ENCODE measurements at regions not wholly inside any gene's neighbourhood (a gene's known extent, or its start where the extent isn't known, plus 50 kb on each side); places are given as distances from the start of the nearest gene placed in this dataset.

- TF ChIP-seq PATZ1 (CRISPR knock-in tag; IDR thresholded peaks at IDR 0.05; ENCODE audit: borderline replicate concordance) (no peak), SNAI2 (CRISPR knock-in tag; IDR thresholded peaks at IDR 0.05) (no peak), ESRRG (CRISPR knock-in tag; IDR thresholded peaks at IDR 0.05) (no peak), ZNF70 (CRISPR knock-in tag; IDR thresholded peaks at IDR 0.05) (no peak)
These were observed 1164.0 kb upstream of the CELF2 start for GRCh38 chr10:9853405-9854355.
